HG02870 (cell line): ENCODE measurements at regions not wholly inside any gene's neighbourhood (a gene's known extent, or its start where the extent isn't known, plus 50 kb on each side); places are given as distances from the start of the nearest gene placed in this dataset.
"Not testable (repeated sequence)": the region's sequence is repeated elsewhere in the genome, so short reads cannot be mapped to it uniquely, and the experiment has no call there.

Experiments
- ATAC-seq: cut with Tn5 transposase; IDR thresholded peaks from one replicate; pipeline ENCODE4 v1.9.1; 2021; ENCODE audit warnings: mild to moderate bottlenecking, moderate library complexity; ENCODE audit not compliant: unreplicated experiment

- ATAC-seq: no peak
Observed at GRCh38 chr2:167803449-167803988, 443.9 kb downstream of the STK39 start.

DNA sequence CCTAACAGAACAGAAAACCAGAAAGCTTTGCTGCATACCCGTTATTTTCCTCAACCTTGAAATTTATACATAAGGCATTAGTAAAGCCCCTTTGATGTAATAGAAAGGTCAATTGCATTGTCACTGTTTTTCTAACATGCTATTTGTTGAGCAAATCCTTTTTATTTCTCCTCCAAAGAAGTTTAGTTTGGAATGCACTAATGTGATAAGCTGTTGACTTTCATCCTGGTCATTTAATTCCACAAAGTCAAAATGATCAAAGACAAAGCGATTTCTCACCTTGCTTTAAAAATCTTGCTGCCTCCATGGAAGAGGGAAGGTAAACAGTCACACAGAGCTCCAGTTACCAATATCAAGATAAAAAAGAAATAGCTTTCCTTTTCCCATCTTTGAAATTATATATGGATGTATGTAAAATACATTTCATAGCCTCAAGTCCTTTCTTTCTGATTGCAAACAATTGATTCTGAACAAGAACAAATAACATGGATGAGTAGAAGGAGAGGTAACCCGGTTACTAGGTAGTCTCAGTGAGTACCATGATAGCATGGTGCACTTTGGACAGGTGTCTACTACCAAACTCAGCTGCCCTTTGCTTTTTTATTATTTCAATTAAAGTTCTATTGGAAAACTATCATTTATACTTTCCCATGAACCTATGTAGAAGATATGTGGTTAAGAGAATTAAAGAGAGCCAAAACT lies 452.7 kb downstream of the STK39 start:
- no peak for ATAC-seq

GRCh38 chr2:167793725-167794124 lies 453.7 kb downstream of the STK39 start:
- no peak for ATAC-seq

- ATAC-seq: no peak
Observed at GRCh38 chr2:167792126-167792525, 455.3 kb downstream of the STK39 start.

DNA sequence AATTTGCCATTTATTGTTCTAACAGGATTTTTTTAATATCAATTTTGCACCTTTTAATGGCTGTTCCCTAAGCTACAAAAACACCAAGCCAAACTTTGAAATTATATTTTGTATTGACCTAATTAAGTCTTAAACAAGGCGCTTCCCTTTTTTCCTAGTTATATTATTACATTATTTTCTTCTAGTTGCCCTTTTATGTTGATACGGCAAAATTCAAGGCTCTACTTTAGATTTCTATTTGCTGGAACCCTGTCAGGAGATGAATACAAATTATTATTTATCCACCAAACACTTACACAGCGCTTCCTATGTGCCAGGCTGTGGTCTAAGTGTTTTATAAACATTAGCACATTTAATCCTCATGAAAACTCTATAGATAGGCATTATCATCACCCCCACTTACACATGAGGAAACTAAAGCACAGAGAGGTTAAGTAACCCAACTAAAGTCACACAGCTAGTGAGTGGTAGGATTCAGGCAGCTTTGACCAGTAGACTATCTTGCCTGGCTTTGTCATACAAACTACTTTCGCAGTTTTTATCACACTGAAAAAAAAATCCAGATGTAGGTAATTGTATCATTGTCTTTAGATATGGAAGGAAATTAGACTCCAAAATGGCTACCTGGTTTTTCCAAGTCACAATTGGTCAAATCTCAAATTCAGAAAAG lies 456.5 kb downstream of the STK39 start:
- ATAC-seq: no peak

DNA sequence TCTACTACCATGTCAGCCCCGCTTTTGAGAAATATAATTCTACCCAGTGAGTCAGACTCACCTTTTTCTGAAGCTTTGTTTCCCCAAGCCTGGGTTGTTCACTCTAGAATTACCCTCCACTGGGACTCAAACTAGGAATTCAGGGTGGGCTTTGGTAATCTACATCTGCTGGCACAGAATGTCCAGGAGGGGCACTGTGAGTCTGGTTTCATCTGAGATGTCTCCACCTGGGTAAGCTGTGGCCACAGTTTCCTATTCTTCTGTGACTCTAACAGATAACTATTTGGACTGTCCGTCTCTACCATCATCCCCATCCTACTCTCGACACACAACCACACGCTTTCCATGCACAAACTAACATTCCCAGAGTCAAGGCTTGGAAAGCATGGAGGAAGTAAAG lies 457.2 kb downstream of the STK39 start:
- ATAC-seq: no peak

GRCh38 chr2:167787562-167787961 lies 459.8 kb downstream of the STK39 start:
- no peak for ATAC-seq

GRCh38 chr2:167787021-167787420 lies 460.4 kb downstream of the STK39 start:
- no peak for ATAC-seq

DNA sequence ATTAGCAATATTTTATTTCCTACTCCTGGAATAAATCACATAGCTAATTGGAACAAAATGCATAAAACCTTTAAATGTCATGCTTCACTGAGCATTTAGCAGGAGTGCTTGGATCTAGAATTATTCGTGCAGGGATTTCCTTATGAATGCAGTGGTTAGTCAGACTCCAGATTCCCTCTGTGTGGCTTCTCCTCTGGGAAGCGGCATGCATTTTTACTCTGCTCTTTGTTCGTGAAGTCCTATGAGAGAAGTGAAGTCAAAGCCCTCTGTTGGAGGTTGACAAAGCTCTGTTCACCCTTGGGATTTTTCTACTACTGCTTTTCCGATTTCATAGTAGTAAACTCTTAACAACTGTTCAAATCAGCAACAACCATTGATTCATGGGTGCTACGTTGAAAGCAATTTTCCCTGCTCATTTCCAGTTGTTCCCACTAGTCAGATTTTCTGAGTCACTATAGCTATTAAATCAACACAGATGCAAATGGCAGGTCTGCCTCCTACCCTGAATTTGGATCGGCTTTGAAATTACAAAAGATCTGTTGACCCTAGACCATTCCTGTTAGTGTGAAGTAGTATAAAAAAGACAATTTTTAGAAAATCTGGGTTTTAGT lies 461.7 kb downstream of the STK39 start:
- ATAC-seq: no peak

GRCh38 chr2:167784084-167784425 lies 463.3 kb downstream of the STK39 start:
- ATAC-seq: no peak

GRCh38 chr2:167783261-167784083 lies 463.9 kb downstream of the STK39 start:
- no peak for ATAC-seq

GRCh38 chr2:167781629-167782028 lies 465.8 kb downstream of the STK39 start:
- not testable (repeated sequence) for ATAC-seq

GRCh38 chr2:167776359-167776758 lies 471.0 kb downstream of the STK39 start:
- no peak for ATAC-seq

- no peak for ATAC-seq
Observed at GRCh38 chr2:167771628-167772027, 475.8 kb downstream of the STK39 start.

DNA sequence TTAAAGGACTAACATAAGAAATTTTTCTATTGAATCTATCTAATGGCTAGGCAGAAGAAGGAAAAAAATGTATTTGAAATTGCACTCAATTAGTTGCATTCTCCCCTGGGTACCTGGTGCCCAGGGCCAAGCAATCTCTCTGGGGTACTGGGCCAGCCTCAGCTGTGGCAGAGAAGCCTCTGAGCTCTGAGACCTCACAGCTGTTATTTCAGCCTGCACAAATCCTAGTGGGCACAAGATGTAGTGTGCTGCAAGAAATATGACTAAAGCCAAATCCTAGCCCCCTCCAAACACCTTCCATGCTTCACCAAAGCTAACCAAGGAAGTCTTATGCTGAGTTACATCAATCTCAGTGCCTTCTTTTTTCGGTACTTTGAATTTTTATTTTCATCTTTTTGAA lies 478.4 kb downstream of the STK39 start:
- no peak for ATAC-seq

DNA sequence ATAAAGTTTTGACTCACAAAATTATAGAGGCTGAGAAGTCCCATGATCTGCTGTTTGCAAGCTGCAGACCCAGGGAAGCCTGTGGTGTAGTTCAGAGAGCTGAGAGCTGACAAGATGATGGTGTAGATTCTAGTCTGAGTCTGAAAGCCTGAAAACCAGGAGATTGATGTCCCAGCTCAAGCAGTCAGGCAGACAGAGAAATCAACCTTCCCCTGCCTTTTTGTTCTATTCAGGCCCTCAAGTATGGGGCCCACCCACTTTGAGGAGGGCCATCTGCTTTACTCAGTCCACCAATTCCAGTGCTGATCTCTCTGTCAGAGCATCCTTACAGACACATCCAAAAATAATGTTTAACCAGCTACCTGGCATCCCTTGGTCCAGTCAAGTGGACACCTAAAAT lies 479.6 kb downstream of the STK39 start:
- no peak for ATAC-seq

GRCh38 chr2:167764772-167765341 lies 482.5 kb downstream of the STK39 start:
- no peak for ATAC-seq

DNA sequence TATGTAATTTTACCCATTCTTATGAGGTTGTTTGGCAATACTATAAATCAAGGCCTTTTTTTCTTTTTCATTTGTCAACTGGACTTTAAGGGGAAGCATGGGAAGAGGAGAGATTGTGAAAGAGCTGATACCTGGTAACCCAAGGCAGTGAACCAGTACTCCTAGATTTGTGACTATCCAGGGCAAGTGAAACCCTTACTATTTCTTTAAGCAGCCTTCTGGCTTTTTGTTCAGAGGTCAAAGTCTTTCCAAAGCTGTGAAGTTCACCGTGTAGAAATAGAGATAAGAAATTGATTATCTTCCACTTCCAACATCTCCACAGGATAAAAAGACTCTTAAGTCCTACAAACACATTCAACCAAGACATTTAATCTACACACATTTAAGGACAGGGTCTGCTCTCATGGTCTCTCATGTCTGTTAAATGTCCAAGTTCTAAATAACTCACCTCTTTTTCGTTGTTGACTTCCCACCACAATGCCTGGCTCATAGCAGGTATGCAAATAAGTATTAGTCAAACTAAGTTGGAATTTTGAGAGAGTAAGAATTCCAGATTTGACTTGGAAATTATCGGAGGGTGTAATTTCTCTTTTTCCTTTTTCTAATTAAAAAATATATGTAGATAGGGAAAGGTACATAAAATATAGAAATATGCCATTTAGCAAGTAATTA lies 485.8 kb downstream of the STK39 start:
- no peak for ATAC-seq

GRCh38 chr2:167759531-167759930 lies 487.9 kb downstream of the STK39 start:
- ATAC-seq: no peak

DNA sequence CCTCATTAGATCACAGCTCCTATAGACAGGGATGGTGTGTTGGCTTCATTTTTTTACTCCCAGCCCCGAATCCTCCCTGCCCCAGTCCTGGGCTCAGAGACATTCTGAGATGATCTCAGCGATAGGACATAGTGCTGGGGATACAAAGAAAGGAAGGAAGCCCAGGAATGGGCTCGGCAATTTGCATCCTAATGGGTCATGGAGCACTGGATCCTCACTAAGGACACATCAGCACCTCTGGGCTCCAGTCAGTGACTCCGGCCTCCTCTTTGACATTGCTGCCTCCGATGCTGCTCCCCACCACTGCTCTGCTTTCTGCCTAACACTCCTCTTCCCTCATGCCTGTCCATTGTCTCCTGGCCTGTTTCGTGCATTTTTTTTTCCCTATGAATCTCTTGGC lies 489.1 kb downstream of the STK39 start:
- no peak for ATAC-seq
